DMS 273 (cell line): ENCODE measurements at regions not wholly inside any gene's neighbourhood (a gene's known extent, or its start where the extent isn't known, plus 50 kb on each side); places are given as distances from the start of the nearest gene placed in this dataset.
"Not testable (repeated sequence)": the region's sequence is repeated elsewhere in the genome, so short reads cannot be mapped to it uniquely, and the experiment has no call there.

Experiments used
- DNase-seq: peaks from one replicate; lab custom pipeline; 2025; ENCODE audit not compliant: unreplicated experiment; lab: John Stamatoyannopoulos, UW

- no peak for DNase-seq
Measured at GRCh38 chr3:110846971-110847370, 224.6 kb upstream of the NECTIN3 start.

GRCh38 chr3:110849064-110849463 lies 222.6 kb upstream of the NECTIN3 start:
- DNase-seq = no peak

GRCh38 chr3:110851736-110852135 lies 219.9 kb upstream of the NECTIN3 start:
- no peak for DNase-seq

- no peak for DNase-seq
Measured at GRCh38 chr3:110855207-110855606, 216.4 kb upstream of the NECTIN3 start.

GRCh38 chr3:110856916-110857315 lies 214.7 kb upstream of the NECTIN3 start:
- DNase-seq = no peak

GRCh38 chr3:110858549-110858948 lies 213.1 kb upstream of the NECTIN3 start:
- DNase-seq = no peak

GRCh38 chr3:110859336-110859735 lies 212.3 kb upstream of the NECTIN3 start:
- no peak for DNase-seq

- no peak for DNase-seq
Measured at GRCh38 chr3:110859993-110860392, 211.6 kb upstream of the NECTIN3 start.

- no peak for DNase-seq
Measured at GRCh38 chr3:110865934-110866333, 205.7 kb upstream of the NECTIN3 start.

- DNase-seq = no peak
Measured at GRCh38 chr3:110868106-110868505, 203.5 kb upstream of the NECTIN3 start.

- DNase-seq = no peak
Measured at GRCh38 chr3:110869736-110870135, 201.9 kb upstream of the NECTIN3 start.

GRCh38 chr3:110871869-110872268 lies 199.7 kb upstream of the NECTIN3 start:
- DNase-seq = no peak

- no peak for DNase-seq
Measured at GRCh38 chr3:110878692-110879091, 192.9 kb upstream of the NECTIN3 start.

- peak; percentile 93 for DNase-seq
Measured at GRCh38 chr3:110881069-110881468, 190.5 kb upstream of the NECTIN3 start.

- no peak for DNase-seq
Measured at GRCh38 chr3:110886222-110886893, 185.3 kb upstream of the NECTIN3 start.

GRCh38 chr3:110887176-110887575 lies 184.4 kb upstream of the NECTIN3 start:
- DNase-seq = no peak

GRCh38 chr3:110888625-110889375 lies 182.8 kb upstream of the NECTIN3 start:
- not testable (repeated sequence) for DNase-seq

- not testable (repeated sequence) for DNase-seq
Measured at GRCh38 chr3:110889376-110889699, 182.3 kb upstream of the NECTIN3 start.

GRCh38 chr3:110894574-110894973 lies 177.0 kb upstream of the NECTIN3 start:
- DNase-seq = no peak

- DNase-seq = no peak
Measured at GRCh38 chr3:110895054-110895453, 176.6 kb upstream of the NECTIN3 start.

- no peak for DNase-seq
Measured at GRCh38 chr3:110897046-110897445, 174.6 kb upstream of the NECTIN3 start.

- no peak for DNase-seq
Measured at GRCh38 chr3:110900576-110900975, 171.0 kb upstream of the NECTIN3 start.

GRCh38 chr3:110901536-110901935 lies 170.1 kb upstream of the NECTIN3 start:
- DNase-seq = no peak
